ENCODE measurements at regions not wholly inside any gene's neighbourhood (a gene's known extent, or its start where the extent isn't known, plus 50 kb on each side); places are given as distances from the start of the nearest gene placed in this dataset.

DNA sequence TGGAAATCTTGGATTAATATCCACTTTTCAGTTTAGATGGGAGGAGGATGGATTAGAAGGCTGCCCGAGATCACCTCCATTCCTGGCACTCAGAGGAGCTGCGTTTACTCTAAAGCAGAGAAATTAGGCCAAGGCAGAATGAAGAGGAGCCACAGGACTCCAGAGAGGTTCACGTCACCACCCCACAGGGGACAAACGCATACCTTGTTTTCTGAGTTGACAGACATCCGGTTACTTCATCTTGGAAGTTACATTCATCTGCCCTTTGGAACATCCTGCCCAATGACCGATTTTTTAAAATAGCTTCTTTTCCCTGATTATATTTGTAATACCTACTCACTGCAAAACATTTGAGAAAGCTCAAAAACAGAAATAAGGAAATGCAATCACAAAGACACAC, 220.0 kb downstream of the SOX9 start:
- H3K4me3 ChIP-seq (ENCODE audit: low read depth, low read length): no peak overlapping the region
- TF ChIP-seq, protein P1, sequence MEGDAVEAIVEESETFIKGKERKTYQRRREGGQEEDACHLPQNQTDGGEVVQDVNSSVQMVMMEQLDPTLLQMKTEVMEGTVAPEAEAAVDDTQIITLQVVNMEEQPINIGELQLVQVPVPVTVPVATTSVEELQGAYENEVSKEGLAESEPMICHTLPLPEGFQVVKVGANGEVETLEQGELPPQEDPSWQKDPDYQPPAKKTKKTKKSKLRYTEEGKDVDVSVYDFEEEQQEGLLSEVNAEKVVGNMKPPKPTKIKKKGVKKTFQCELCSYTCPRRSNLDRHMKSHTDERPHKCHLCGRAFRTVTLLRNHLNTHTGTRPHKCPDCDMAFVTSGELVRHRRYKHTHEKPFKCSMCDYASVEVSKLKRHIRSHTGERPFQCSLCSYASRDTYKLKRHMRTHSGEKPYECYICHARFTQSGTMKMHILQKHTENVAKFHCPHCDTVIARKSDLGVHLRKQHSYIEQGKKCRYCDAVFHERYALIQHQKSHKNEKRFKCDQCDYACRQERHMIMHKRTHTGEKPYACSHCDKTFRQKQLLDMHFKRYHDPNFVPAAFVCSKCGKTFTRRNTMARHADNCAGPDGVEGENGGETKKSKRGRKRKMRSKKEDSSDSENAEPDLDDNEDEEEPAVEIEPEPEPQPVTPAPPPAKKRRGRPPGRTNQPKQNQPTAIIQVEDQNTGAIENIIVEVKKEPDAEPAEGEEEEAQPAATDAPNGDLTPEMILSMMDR (IDR thresholded peaks at IDR 0.05; ENCODE audit: low read depth, low read length, missing control alignments): no peak
- no peak for DNase-seq (ENCODE audit: low read depth)

DNA sequence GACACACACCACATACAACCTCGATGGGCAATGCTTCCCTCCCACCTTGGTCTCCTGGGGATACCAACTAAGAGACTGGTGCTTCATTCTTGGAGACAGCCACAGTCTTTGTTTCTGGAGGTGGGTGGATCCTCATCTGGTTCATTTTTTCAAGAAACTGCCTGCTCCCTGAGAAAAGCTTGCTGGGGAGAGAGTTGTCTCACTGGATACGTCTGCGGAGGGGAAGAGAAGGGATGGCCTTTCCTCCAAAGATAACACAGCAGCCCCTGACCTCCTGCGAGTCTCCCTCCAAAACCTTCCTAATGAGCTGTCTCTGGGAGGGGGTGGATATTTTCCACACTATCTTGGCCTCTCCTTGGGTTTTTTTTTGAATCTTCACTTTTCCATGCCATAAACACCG, 221.2 kb downstream of the SOX9 start:
- no peak for DNase-seq (ENCODE audit: low read depth)
- no peak overlapping the region for H3K4me3 ChIP-seq (ENCODE audit: low read depth, low read length)
- TF ChIP-seq, protein P1 (IDR thresholded peaks at IDR 0.05; ENCODE audit: low read depth, low read length, missing control alignments): no peak

DNA sequence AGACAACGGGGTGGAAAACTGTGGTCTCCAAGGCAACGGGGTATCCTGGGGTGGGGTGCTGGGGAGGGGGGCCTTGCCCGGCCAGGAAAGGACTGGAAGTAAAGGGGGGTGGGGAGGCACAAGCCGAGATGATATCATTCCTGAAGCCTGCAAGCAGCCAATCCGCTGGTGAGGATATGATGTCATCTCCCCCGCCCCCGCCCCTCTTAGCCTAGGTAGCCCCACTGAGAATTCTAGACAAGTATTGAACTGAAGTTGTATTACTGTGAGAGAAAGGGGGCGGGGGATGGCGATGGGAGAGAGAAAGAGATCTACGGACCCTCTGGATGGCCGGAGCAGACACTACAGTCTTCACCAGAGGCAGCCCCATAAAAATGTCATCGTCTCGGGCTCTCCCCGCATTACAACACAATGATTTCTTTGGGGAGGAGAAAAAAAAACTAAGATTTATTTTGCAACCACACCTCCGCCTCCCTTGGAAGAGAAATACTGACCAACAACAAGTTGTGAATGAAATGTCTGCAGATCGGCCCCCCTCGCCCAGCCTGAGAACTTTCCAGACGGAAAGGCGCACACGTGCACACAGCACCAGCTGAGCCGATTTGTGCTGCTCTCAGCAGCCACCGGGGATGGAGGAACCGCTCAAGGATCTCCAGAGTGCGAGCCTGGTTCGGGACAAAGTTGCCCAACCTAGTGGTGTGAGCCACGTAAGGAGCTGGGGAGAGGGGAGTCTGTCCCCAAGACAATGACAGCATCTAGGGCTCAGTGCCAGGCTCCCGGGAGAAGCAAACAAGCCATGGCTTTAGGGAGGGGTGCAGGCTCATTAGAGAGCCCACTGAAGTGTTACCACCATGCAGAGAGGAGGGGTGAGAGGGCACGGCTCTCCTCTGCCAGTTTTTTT, 222.1 kb downstream of the SOX9 start:
- TF ChIP-seq, protein P1 (IDR thresholded peaks at IDR 0.05; ENCODE audit: low read depth, low read length, missing control alignments): no peak
- DNase-seq (ENCODE audit: low read depth): no peak
- no peak overlapping the region for H3K4me3 ChIP-seq (ENCODE audit: low read depth, low read length)

DNA sequence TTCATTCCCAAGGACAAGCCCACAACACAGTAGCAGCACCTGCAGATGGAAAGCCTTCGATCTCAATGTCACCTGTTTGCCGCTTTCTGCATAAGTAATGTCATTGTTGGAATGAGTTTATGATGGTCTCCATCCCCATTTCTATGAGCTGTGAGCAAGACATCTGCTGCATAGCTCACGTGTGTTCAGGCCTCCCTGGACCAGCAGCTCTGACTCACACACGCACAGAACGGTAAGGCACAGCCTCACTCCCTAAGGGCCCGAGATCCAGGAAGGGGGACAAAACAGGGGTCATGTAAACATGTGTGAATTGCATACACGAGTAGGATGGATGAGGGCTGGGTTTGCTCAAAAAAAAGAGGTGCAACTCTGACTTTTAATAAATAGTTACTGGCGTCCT, 223.1 kb downstream of the SOX9 start:
- DNase-seq (ENCODE audit: low read depth): no peak
- TF ChIP-seq, protein P1 (IDR thresholded peaks at IDR 0.05; ENCODE audit: low read depth, low read length, missing control alignments): no peak
- H3K4me3 ChIP-seq (ENCODE audit: low read depth, low read length): no peak overlapping the region

DNA sequence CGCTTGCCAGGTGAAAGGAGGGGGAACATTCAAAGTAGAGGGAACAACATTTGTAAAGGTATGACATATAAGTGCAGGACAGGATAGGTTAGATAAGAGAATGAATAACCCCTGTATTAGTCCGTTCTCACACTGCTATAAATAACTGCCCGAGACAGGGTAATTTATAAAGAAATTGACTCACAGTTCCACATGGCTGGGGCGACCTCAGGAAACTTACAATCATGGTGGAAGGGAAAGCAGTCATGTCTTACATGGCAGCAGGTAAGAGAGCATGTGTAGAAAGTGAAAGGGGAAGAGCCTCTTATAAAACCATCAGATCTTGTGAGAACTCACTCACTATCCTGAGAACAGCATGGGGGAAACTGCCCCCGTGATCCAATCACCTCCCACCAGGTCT, 223.8 kb downstream of the SOX9 start:
- H3K4me3 ChIP-seq (ENCODE audit: low read depth, low read length): no peak overlapping the region
- TF ChIP-seq, protein P1 (IDR thresholded peaks at IDR 0.05; ENCODE audit: low read depth, low read length, missing control alignments): no peak
- no peak for DNase-seq (ENCODE audit: low read depth)

DNA sequence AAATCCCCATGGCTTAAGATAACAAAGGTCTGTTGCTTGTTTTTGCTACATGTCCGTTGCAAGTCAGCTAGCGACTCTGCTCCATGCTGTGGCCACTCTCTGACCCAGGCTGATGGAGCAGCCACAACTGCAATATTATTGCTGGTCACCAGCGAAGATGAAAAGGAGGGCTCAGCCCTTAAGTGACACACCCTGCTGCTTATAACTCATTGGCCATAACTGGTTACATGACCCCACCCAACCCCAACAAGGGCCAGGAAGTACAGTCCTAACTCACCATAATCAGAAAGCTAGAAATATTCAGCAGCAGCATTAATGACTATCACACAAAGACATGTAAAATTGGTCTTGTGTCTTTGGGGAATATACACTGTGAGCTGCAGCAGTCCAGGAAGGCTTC, 224.3 kb downstream of the SOX9 start:
- no peak for DNase-seq (ENCODE audit: low read depth)
- TF ChIP-seq, protein P1 (IDR thresholded peaks at IDR 0.05; ENCODE audit: low read depth, low read length, missing control alignments): no peak
- H3K4me3 ChIP-seq (ENCODE audit: low read depth, low read length): no peak overlapping the region

DNA sequence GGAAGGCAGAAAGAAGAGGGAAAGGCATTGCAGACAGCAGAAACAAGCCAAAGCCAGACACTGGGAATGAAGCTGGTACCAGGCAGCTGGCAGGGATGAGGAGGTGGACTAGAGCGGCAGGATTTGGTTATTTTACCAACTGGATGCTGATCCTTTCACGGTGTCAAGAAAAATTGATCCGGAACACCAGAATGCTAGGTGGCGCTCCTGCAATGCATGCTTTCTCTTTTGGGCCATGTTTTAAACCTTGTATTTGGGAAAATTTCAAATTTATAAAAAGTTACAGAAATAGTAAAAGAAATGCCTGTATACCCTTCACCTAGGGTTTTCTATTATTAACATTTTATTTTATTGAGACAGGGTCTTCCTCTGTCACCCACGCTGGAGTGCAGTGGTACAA, 224.7 kb downstream of the SOX9 start:
- DNase-seq (ENCODE audit: low read depth): no peak
- H3K4me3 ChIP-seq (ENCODE audit: low read depth, low read length): no peak overlapping the region
- TF ChIP-seq, protein P1 (IDR thresholded peaks at IDR 0.05; ENCODE audit: low read depth, low read length, missing control alignments): no peak

All from GM12864 (cell line).